GM19324 (cell line): ENCODE measurements at regions not wholly inside any gene's neighbourhood (a gene's known extent, or its start where the extent isn't known, plus 50 kb on each side); places are given as distances from the start of the nearest gene placed in this dataset.

Experiments
- ATAC-seq: cut with Tn5 transposase; IDR thresholded peaks from one replicate; pipeline ENCODE4 v1.9.1; 2021; ENCODE audit warnings: mild to moderate bottlenecking, moderate library complexity; ENCODE audit not compliant: unreplicated experiment, low FRiP score

DNA sequence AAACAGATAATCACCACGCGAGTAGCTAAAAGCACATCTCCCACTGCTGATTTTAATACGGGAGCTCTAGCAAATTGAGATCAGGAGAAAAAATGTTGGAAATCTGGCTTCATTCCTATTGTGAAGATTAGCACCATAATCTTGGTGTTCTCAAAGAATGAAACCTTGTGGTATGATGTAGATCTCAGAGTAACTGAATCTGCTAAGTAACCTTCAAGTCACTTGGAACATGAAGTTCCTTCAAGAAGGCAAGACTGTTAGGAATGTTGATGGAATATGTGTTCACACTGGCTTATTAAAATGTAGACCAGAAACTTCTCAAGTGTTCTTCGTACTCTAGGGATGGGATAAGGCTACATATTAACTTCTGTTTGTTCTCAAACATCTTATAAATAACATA lies 117.4 kb upstream of the CHRM3 start:
- no peak for ATAC-seq

DNA sequence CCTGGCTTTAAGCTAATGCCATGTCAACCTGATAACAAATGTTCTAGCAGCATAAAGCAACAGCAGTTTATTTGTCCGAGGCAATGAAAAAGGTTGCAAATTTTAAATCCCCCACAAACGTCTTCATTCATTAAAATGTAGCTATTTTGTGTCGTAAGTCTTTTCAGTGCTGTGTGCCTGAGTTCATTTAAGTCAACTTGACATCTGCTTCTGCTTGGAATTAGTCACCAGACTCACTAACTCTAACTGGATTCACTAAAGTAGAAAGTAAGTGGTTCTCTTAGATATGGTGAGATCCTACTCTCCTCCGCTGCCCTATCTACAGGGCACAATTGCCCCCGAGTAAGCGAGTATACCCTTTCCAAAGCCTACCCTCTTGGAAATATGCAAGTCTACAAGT lies 118.4 kb upstream of the CHRM3 start:
- no peak for ATAC-seq

DNA sequence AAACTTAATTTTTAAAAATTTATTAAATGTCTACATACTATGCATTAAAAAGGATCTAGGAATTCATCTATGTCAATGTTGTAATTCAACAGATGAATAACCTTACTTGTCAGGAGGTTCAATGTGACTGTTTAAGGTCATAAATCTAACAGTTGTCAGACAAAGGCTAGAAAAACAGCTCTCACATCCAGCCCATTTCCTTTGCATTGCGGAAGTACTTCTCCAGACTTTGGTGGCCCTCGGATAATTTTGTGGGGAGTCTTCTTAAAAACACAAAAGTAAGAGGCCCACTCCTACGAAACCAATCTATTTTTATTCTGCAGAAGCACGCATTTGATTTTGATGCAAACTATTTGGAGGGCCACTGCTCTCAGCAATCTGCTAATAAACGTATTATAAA lies 122.6 kb upstream of the CHRM3 start:
- ATAC-seq: no peak

GRCh38 chr1:239262538-239262937 lies 123.8 kb upstream of the CHRM3 start:
- no peak for ATAC-seq

- no peak for ATAC-seq
Measured at GRCh38 chr1:239261521-239261920, 124.8 kb upstream of the CHRM3 start.

GRCh38 chr1:239260842-239261241 lies 125.5 kb upstream of the CHRM3 start:
- ATAC-seq: no peak

DNA sequence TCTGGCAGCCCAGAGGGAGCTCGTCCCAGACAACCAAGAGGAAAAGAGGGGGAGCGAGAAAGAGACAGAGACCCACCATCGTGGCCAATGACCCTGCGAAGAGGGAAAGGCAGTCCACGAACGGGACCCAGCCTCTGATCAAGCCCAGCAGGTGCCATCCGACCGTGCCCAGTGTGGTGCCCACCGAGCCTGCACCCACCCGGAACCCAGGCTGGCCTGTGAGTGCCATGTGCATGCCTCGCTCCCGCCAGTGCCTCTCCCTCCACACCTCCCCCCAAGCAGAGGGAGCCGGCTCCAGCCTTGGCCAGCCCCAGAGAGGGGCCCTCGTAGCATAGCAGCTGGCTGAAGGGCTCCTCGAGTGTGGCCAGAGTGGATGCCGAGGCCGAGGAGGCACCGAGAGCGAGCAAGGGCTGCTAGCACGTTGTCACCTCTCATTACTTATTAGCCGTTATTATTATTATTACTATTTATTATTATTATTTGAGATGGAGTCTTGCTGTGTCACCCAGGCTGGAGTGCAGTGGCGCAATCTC lies 130.7 kb upstream of the CHRM3 start:
- ATAC-seq: no peak

- ATAC-seq: no peak
Measured at GRCh38 chr1:239254999-239255398, 131.4 kb upstream of the CHRM3 start.

DNA sequence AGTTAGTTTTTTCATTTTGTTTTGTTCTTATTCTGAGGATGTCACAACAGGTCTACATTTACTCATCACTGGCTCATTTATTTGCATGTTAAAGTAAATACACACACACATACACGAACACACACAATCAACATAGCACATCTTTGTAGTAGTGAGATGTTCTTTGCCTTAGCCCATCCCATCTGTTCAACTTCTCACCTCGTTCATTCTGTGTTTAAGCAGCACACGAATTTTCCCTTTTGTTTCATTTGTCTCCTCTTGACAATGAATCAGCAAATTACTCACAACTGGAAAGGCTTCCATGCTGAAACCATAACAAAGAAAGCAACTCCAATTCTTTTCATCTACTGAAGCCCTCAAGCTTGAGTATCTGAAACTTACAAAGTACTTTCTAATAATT lies 133.3 kb upstream of the CHRM3 start:
- no peak for ATAC-seq

GRCh38 chr1:239250353-239251035 lies 135.9 kb upstream of the CHRM3 start:
- ATAC-seq: no peak

- ATAC-seq: no peak
Measured at GRCh38 chr1:239247285-239247684, 139.1 kb upstream of the CHRM3 start.

DNA sequence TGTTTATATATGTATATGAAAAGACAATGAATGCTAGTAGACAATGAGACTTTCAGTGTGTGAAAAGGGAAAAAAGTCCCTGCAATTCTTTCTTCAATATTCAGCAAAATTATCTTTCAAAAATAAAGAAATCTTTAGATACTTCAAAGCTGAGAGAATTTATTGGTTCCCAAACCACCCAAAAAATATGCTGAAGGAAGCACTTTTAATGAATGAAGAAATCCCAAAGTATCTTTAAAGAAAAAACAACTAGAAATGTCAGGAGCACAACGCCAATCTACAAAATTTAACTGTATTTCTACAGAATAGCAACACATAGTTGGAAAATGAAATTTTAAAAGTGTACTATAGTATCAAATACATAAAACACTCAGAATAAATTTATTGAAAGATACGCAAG lies 142.3 kb upstream of the CHRM3 start:
- ATAC-seq: no peak

DNA sequence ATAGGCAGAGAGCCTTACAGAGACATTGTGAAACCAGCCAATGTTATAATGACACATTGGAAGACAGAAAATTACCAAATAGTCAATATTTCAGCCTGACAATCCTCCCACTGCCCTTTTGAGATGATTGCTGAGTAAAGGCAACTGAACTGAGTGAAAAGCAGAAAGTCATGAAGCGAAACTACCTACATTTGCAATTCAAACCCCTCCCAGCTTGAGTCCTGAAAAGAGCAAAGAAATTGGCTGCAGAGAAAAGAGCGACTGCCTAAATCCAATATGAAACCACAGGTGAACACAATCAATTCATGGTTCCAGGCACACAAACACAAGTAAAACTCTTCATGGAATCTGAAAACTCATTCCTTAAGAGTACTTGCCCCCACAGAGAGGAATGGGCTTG lies 143.4 kb upstream of the CHRM3 start:
- no peak for ATAC-seq

DNA sequence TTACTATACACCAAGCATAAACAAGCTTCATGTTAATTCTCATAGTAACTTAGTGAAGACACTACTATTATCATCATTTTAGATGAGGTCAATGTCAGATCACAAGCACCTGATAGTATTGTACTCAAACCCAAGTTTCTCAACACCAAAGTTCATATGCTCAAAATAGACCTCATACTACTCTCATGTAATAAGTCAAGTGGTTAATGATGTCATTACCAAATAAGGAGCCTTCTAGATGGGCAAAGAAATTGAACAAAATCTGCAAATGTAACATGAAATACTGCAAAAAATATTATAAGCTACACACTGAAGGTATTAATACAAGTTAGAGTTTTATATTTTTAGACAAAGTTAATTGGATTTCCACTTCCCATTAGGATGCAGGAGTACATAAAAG lies 144.0 kb upstream of the CHRM3 start:
- ATAC-seq: no peak

DNA sequence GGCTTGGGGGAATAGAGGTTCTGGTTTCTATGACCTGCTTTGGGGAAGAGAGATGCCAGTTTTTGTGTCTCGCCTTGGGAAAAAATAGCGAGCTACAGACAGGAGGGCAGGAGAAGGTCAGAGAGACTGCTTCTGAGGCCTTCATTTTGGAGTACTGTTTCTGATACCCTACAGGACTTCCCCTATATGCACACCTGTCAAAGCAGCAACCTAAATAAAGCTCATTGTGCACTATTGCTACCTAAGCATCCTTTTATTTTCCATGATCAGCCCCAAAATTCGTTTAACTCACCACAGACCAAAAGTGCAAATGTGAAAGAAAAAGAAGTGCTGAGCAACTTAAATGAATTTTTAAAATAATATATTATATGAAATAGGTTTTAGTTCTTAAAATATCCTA lies 145.6 kb upstream of the CHRM3 start:
- ATAC-seq: no peak

- ATAC-seq: no peak
Measured at GRCh38 chr1:239239529-239239928, 146.8 kb upstream of the CHRM3 start.

DNA sequence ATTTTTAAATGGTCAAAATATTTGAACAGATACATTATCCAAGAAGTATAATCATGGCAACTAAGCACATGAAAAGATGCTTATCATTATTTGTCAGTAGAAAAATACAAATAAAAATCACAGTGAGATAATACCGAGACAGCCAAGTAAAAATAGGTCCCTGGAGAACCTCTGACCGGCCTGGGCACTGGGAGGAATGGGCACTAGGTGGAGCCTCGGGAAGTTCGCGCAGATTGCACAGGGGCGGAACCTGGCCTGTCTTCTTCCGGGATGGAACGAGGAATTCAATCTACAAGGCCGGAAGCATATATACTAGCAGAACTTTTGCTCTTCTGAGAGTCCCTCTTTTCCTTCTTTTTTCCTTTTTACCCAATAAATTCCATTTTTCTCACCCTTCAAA lies 148.5 kb upstream of the CHRM3 start:
- ATAC-seq: no peak

GRCh38 chr1:239233626-239234025 lies 152.7 kb upstream of the CHRM3 start:
- no peak for ATAC-seq

DNA sequence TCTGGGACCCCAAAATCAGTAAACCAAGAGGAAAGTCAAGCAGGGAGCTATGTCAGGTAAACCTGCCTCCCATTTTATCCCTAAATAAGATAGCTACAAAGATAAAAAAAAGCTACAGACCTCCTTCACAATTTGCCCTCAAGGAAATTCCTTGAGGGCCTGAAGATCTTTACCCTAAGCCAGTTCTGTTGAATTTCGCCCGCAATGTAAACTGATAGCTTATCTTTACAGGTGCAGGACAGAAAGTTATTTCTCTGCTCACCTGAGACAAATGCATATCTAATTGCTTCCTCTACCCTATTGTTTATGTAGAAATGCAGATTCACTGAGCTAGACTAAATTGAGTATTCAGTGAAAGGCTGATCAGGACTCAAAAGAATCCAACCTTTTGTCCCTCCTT lies 153.4 kb upstream of the CHRM3 start:
- ATAC-seq: no peak

DNA sequence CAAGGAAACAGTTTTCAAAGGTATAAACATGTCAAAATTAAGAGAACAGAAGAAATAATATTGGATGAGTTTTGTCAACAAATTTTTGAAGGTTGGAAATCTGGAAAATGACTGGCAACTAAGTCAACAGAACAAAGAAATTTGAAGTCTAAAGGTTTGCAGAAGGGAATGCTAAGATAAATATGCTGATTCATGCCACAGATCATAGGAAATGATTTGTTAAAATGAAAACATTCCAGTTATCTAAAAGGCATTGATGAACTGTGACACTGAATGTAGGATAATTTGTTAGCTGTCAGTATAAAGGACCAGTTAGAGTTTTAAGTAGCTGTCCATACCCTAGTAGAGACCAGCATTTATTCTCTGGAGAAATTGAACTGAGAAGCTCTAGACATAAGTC lies 157.9 kb upstream of the CHRM3 start:
- no peak for ATAC-seq

DNA sequence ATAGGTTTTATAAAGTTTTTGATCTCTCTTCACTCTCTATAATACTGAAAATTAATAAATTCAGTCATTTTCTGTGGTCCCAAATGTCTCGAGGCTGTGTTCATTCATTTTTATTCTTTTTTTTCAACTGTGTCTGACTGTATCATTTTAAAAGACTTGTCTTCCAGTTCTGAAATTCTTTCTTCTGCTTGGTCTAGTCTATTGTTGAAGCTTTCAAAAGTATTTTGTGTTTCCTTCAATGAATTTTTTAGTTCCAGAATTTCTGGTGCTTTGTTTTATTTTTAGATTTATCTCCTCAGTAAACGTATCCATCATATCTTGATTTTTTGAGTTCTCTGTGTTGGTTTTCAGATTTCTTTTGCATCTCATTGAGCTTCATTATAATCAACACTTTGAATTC lies 161.0 kb upstream of the CHRM3 start:
- ATAC-seq: no peak

GRCh38 chr1:239224100-239224499 lies 162.3 kb upstream of the CHRM3 start:
- no peak for ATAC-seq

GRCh38 chr1:239222999-239223398 lies 163.4 kb upstream of the CHRM3 start:
- no peak for ATAC-seq
